A673 (cell line): ENCODE measurements at regions not wholly inside any gene's neighbourhood (a gene's known extent, or its start where the extent isn't known, plus 50 kb on each side); places are given as distances from the start of the nearest gene placed in this dataset.

Source experiments
- BruUV-seq: library from RNA; stranded (reverse); fragments of 400-500 nt; replicated peaks from 2 replicates; lab custom pipeline; 2021; lab: Mats Ljungman, UMichigan
- CTCF ChIA-PET: fragments of 300-600 bp; sonication (Branson Sonifier 250); formaldehyde crosslinking; loops from one replicate; lab custom pipeline; 2022; ENCODE audit warnings: antibody characterized with exemption; lab: Charles Lee
- POLR2A ChIA-PET: fragments of 300-600 bp; sonication (Branson Sonifier 250); formaldehyde crosslinking; loops from one replicate; lab custom pipeline; 2022; ENCODE audit warnings: antibody characterized with exemption; ENCODE audit not compliant: low non-redundant PET; lab: Charles Lee
- DNase-seq: peaks from one replicate; pipeline ENCODE4 v3.0.0-alpha.2; 2015; ENCODE audit warnings: low spot score
- H3K27ac ChIP-seq: fragments of 200-600 bp; sonication (generic); 2 replicates; pipeline ENCODE4 v1.5.1; 2016; ENCODE audit warnings: mixed run types, low read depth, mild to moderate bottlenecking, mixed read lengths, antibody characterized with exemption, low read length; ENCODE audit not compliant: poor library complexity, severe bottlenecking
- H3K27me3 ChIP-seq: fragments of 200-600 bp; sonication (generic); replicated peaks from 2 replicates; pipeline ENCODE4 v1.6.1; 2017; ENCODE audit warnings: mixed run types, low read depth, mild to moderate bottlenecking, mixed read lengths, antibody characterized with exemption, low read length; ENCODE audit not compliant: insufficient read depth, poor library complexity
- H3K36me3 ChIP-seq: fragments of 200-600 bp; sonication (generic); 2 replicates; pipeline ENCODE4 v1.6.1; 2016; ENCODE audit warnings: mixed run types, mild to moderate bottlenecking, mixed read lengths, antibody characterized with exemption, low read length; ENCODE audit not compliant: insufficient read depth, poor library complexity, severe bottlenecking
- H3K4me1 ChIP-seq: fragments of 200-600 bp; sonication (generic); 2 replicates; pipeline ENCODE4 v1.6.1; 2017; ENCODE audit warnings: mixed run types, mild to moderate bottlenecking, mixed read lengths, antibody characterized with exemption, low read length; ENCODE audit not compliant: insufficient read depth, poor library complexity, severe bottlenecking
- H3K4me3 ChIP-seq: fragments of 200-600 bp; sonication (generic); 2 replicates; pipeline ENCODE4 v1.5.1; 2016; ENCODE audit warnings: low read depth, mixed run types, mild to moderate bottlenecking, mixed read lengths, low read length; ENCODE audit not compliant: poor library complexity, severe bottlenecking
- H3K9me3 ChIP-seq: fragments of 200-600 bp; sonication (generic); 2 replicates; pipeline ENCODE4 v1.6.1; 2016; ENCODE audit warnings: mixed run types, low read depth, mild to moderate bottlenecking, mixed read lengths, antibody characterized with exemption, low read length; ENCODE audit not compliant: poor library complexity, severe bottlenecking
- CTCF ChIP-seq: fragments of 300-800, 200-600 bp; sonication (generic); conservative IDR thresholded peaks from 2 replicates; pipeline ENCODE4 v1.5.1; 2017; ENCODE audit warnings: low read depth, mild to moderate bottlenecking, antibody characterized with exemption, low read length, moderate library complexity, mixed read lengths
- EZH2 ChIP-seq: fragments of 200-600 bp; sonication (generic); IDR thresholded peaks from 2 replicates; pipeline ENCODE4 v1.6.1; 2017; ENCODE audit warnings: borderline replicate concordance, low read depth, mild to moderate bottlenecking, mixed read lengths, antibody characterized with exemption, low read length; ENCODE audit not compliant: poor library complexity, severe bottlenecking
- intact Hi-C: fragments of 100-400 bp; cut with micrococcal nuclease; formaldehyde crosslinking; loops from one replicate; pipeline ENCODE4 v1.10.0; 2022; ENCODE audit not compliant: unreplicated experiment

GRCh38 chr13:47287291-47287751 is 390.5 kb upstream of the HTR2A start:
- BruUV-seq = no TSS peak
- Histone ChIP-seq H3K27ac (no peak overlapping the region), H3K27me3 (no peaks in the 10 kb centered on the region), H3K36me3 (no peaks in the 10 kb centered on the region), H3K4me1 (no peaks in the 10 kb centered on the region), H3K9me3 (no peaks in the 10 kb centered on the region), H3K4me3 (no peak overlapping the region)
- TF ChIP-seq CTCF (no peak), EZH2 (no peak)
- ChIA-PET POLR2A (no interaction called here), CTCF (no interaction called here)
- DNase-seq = no peak
- intact Hi-C loops = no loop called here

GRCh38 chr13:47281991-47282390 is 385.1 kb upstream of the HTR2A start:
- Histone ChIP-seq H3K4me1 (no peaks in the 10 kb centered on the region), H3K36me3 (no peaks in the 10 kb centered on the region), H3K9me3 (no peaks in the 10 kb centered on the region), H3K27me3 (peaks cover 9% of the 10 kb centered on the region), H3K27ac (no peak overlapping the region), H3K4me3 (no peak overlapping the region)
- no TSS peak for BruUV-seq
- POLR2A ChIA-PET = no interaction called here
- DNase-seq = no peak
- intact Hi-C loops = no loop called here
- CTCF ChIA-PET = interaction anchor here (0.6 kb wide), 1 partner anchor 18 kb away, joined by 3 read pairs; no protein-coding TSS in a partner anchor
- TF ChIP-seq CTCF = no peak
- TF ChIP-seq EZH2 = no peak

- TF ChIP-seq EZH2 = no peak
- no peak for TF ChIP-seq CTCF
- Histone ChIP-seq H3K4me1 (no peaks in the 10 kb centered on the region), H3K27ac (no peak overlapping the region), H3K4me3 (no peak overlapping the region), H3K27me3 (peaks cover 9% of the 10 kb centered on the region), H3K36me3 (no peaks in the 10 kb centered on the region), H3K9me3 (no peaks in the 10 kb centered on the region)
- ChIA-PET POLR2A (no interaction called here), CTCF (no interaction called here)
- intact Hi-C loops = no loop called here
- DNase-seq = no peak
- BruUV-seq = no TSS peak
Observed at GRCh38 chr13:47279920-47280319, 383.1 kb upstream of the HTR2A start.
